Caco-2 (cell line): ENCODE measurements at regions not wholly inside any gene's neighbourhood (a gene's known extent, or its start where the extent isn't known, plus 50 kb on each side); places are given as distances from the start of the nearest gene placed in this dataset.

Experiments used
- BruUV-seq: library from RNA; stranded (reverse); fragments of 400-500 nt; replicated peaks from 2 replicates; lab custom pipeline; 2021; lab: Mats Ljungman, UMichigan
- CTCF ChIA-PET: fragments of 300-600 bp; sonication (Branson Sonifier 250); formaldehyde crosslinking; loops from one replicate; lab custom pipeline; 2022; ENCODE audit warnings: antibody characterized with exemption; lab: Charles Lee
- POLR2A ChIA-PET: fragments of 300-600 bp; sonication (Branson Sonifier 250); formaldehyde crosslinking; loops from one replicate; lab custom pipeline; 2022; ENCODE audit warnings: antibody characterized with exemption; lab: Charles Lee
- DNase-seq, 2 experiments: peaks; one replicate each; pipeline versions ENCODE4 v3.0.0 to v3.0.0-alpha.2; 2020 to 2022
- H3K27me3 ChIP-seq: replicated peaks from 2 replicates; pipeline ENCODE4 v1.6.0; 2011; ENCODE audit warnings: low read length; ENCODE audit not compliant: control insufficient read depth, insufficient read depth
- H3K36me3 ChIP-seq: 2 replicates; pipeline ENCODE4 v1.5.1; 2011; ENCODE audit warnings: low read length; ENCODE audit not compliant: control insufficient read depth, insufficient read depth
- H3K4me1 ChIP-seq: fragments of 250-450 bp; sonication (Bioruptor Pico); 2 replicates; pipeline ENCODE4 v1.5.1; 2020; ENCODE audit warnings: mild to moderate bottlenecking
- H3K4me3 ChIP-seq: 2 replicates; pipeline ENCODE4 v1.5.1; 2011; ENCODE audit warnings: low read depth, mild to moderate bottlenecking, control low read depth, low read length
- H3K9me3 ChIP-seq: fragments of 250-450 bp; sonication (Bioruptor Pico); 2 replicates; pipeline ENCODE4 v1.5.1; 2020; ENCODE audit warnings: mild to moderate bottlenecking, moderate library complexity
- H3K27ac Mint-ChIP-seq: one replicate; pipeline ENCODE4 v1.8.0; 2022; ENCODE audit warnings: mixed read lengths; ENCODE audit not compliant: unreplicated experiment
- H3K27me3 Mint-ChIP-seq: one replicate; pipeline ENCODE4 v1.8.0; 2022; ENCODE audit warnings: mixed read lengths; ENCODE audit not compliant: insufficient read depth, unreplicated experiment
- H3K36me3 Mint-ChIP-seq: one replicate; pipeline ENCODE4 v1.8.0; 2022; ENCODE audit warnings: mild to moderate bottlenecking, mixed read lengths; ENCODE audit not compliant: insufficient read depth, unreplicated experiment
- H3K4me1 Mint-ChIP-seq: one replicate; pipeline ENCODE4 v1.8.0; 2022; ENCODE audit warnings: low read depth, mixed read lengths; ENCODE audit not compliant: unreplicated experiment
- H3K4me3 Mint-ChIP-seq: one replicate; pipeline ENCODE4 v1.8.0; 2022; ENCODE audit warnings: mild to moderate bottlenecking, moderate library complexity, mixed read lengths; ENCODE audit not compliant: unreplicated experiment
- H3K9me3 Mint-ChIP-seq: one replicate; pipeline ENCODE4 v1.8.0; 2022; ENCODE audit warnings: mixed read lengths; ENCODE audit not compliant: unreplicated experiment
- CTCF ChIP-seq, 2 experiments: fragments of 200-600 bp in 1 of 2; IDR thresholded peaks; 1 replicate in 1 of 2; 2 replicates in 1 of 2; pipeline versions ENCODE4 v1.5.1 to v1.8.0; 2011 to 2022; ENCODE audit warnings: antibody characterized with exemption in 1 of 2, control low read depth in 1 of 2, inconsistent platforms in 1 of 2, low read depth in 1 of 2, low read length in 1 of 2, mild to moderate bottlenecking in 1 of 2, moderate library complexity in 1 of 2; ENCODE audit not compliant: insufficient read depth in 1 of 2, severe bottlenecking in 1 of 2, unreplicated experiment in 1 of 2
- intact Hi-C: fragments of 100-400 bp; cut with micrococcal nuclease; formaldehyde crosslinking; loops from one replicate; pipeline ENCODE4 v1.10.0; 2022; ENCODE audit not compliant: unreplicated experiment

DNA sequence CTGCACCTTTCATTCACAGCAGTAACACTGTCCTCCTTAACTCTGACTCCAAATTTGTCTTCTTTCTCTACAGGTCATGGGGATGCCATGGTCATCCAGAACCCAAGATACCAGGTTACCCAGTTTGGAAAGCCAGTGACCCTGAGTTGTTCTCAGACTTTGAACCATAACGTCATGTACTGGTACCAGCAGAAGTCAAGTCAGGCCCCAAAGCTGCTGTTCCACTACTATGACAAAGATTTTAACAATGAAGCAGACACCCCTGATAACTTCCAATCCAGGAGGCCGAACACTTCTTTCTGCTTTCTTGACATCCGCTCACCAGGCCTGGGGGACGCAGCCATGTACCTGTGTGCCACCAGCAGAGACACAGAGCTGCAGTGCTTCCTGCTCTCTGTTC, 156.2 kb upstream of the PRSS1 start:
- DNase-seq = no peak
- H3K27me3 ChIP-seq = no peaks in the 10 kb centered on the region
- no peak overlapping the region for H3K27ac Mint-ChIP-seq
- H3K4me3 ChIP-seq = no peak overlapping the region
- H3K4me3 Mint-ChIP-seq = no peak overlapping the region
- H3K4me1 ChIP-seq = no peaks in the 10 kb centered on the region
- intact Hi-C loops = no loop called here
- H3K36me3 ChIP-seq = no peaks in the 10 kb centered on the region
- no peaks in the 10 kb centered on the region for H3K36me3 Mint-ChIP-seq
- H3K27me3 Mint-ChIP-seq = peaks cover 14% of the 10 kb centered on the region
- POLR2A ChIA-PET = no interaction called here
- CTCF ChIA-PET = no interaction called here
- no peak for TF ChIP-seq CTCF (IDR thresholded peaks at IDR 0.05; ENCODE audit: insufficient read depth in 1 of 2, low read depth in 1 of 2, low read length in 1 of 2, severe bottlenecking in 1 of 2, unreplicated experiment in 1 of 2)
- no peaks in the 10 kb centered on the region for H3K9me3 Mint-ChIP-seq
- no TSS peak for BruUV-seq
- H3K4me1 Mint-ChIP-seq = no peaks in the 10 kb centered on the region
- H3K9me3 ChIP-seq = no peaks in the 10 kb centered on the region

DNA sequence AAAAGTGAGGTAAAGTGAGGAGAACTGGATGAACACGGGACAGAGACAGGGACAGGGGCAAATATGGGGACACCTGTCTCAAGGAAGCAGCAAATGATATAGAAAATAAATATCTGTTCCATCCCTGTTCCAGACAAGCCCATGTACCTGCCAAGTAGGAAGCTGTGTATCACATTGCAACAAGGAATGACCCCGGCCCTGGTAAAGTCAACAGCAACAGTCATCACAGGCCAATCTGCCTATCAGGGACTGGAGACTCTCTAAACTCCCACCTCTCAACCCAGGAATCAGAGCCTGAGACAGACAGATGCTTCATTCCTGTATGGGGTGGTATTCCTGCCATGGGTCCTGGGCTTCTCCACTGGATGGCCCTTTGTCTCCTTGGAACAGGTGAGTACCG, 156.6 kb upstream of the PRSS1 start:
- no peaks in the 10 kb centered on the region for H3K27me3 ChIP-seq
- H3K27me3 Mint-ChIP-seq = peaks cover 13% of the 10 kb centered on the region
- intact Hi-C loops = no loop called here
- H3K36me3 Mint-ChIP-seq = no peaks in the 10 kb centered on the region
- no peaks in the 10 kb centered on the region for H3K9me3 Mint-ChIP-seq
- H3K4me3 ChIP-seq = no peak overlapping the region
- ChIA-PET CTCF (no interaction called here), POLR2A (no interaction called here)
- DNase-seq = no peak
- no peaks in the 10 kb centered on the region for H3K4me1 Mint-ChIP-seq
- no TSS peak for BruUV-seq
- no peak for TF ChIP-seq CTCF (IDR thresholded peaks at IDR 0.05; ENCODE audit: insufficient read depth in 1 of 2, low read depth in 1 of 2, low read length in 1 of 2, severe bottlenecking in 1 of 2, unreplicated experiment in 1 of 2)
- no peaks in the 10 kb centered on the region for H3K4me1 ChIP-seq
- H3K4me3 Mint-ChIP-seq = no peak overlapping the region
- H3K27ac Mint-ChIP-seq = no peak overlapping the region
- H3K9me3 ChIP-seq = no peaks in the 10 kb centered on the region
- no peaks in the 10 kb centered on the region for H3K36me3 ChIP-seq

GRCh38 chr7:142592231-142592630, 157.0 kb upstream of the PRSS1 start:
- POLR2A ChIA-PET = no interaction called here
- no peaks in the 10 kb centered on the region for H3K36me3 Mint-ChIP-seq
- H3K27me3 ChIP-seq = no peaks in the 10 kb centered on the region
- intact Hi-C loops = no loop called here
- BruUV-seq = no TSS peak
- H3K27me3 Mint-ChIP-seq = peaks cover 11% of the 10 kb centered on the region
- CTCF ChIA-PET = no interaction called here
- no peaks in the 10 kb centered on the region for H3K36me3 ChIP-seq
- DNase-seq = no peak
- H3K4me3 ChIP-seq = no peak overlapping the region
- no peak for TF ChIP-seq CTCF (IDR thresholded peaks at IDR 0.05; ENCODE audit: insufficient read depth in 1 of 2, low read depth in 1 of 2, low read length in 1 of 2, severe bottlenecking in 1 of 2, unreplicated experiment in 1 of 2)
- H3K4me3 Mint-ChIP-seq = no peak overlapping the region
- no peaks in the 10 kb centered on the region for H3K4me1 Mint-ChIP-seq
- no peaks in the 10 kb centered on the region for H3K9me3 ChIP-seq
- H3K27ac Mint-ChIP-seq = no peak overlapping the region
- no peaks in the 10 kb centered on the region for H3K4me1 ChIP-seq
- no peaks in the 10 kb centered on the region for H3K9me3 Mint-ChIP-seq
